Glomerular endothelial cell (primary cell): ENCODE measurements at regions not wholly inside any gene's neighbourhood (a gene's known extent, or its start where the extent isn't known, plus 50 kb on each side); places are given as distances from the start of the nearest gene placed in this dataset.
"Not testable (repeated sequence)": the region's sequence is repeated elsewhere in the genome, so short reads cannot be mapped to it uniquely, and the experiment has no call there.

Experiments
- DNase-seq: peaks from one replicate; pipeline ENCODE4 v3.0.0-alpha.2; 2011; ENCODE audit warnings: low read depth, low spot score; ENCODE audit errors: extremely low read depth

GRCh38 chr7:13067036-13067435, 379.6 kb downstream of the ARL4A start:
- DNase-seq = no peak

- no peak for DNase-seq
Measured at GRCh38 chr7:13068032-13068431, 380.6 kb downstream of the ARL4A start.

GRCh38 chr7:13069841-13070240, 382.4 kb downstream of the ARL4A start:
- DNase-seq = no peak

GRCh38 chr7:13072014-13072413, 384.6 kb downstream of the ARL4A start:
- DNase-seq = no peak

GRCh38 chr7:13077466-13077865, 390.0 kb downstream of the ARL4A start:
- DNase-seq = no peak

GRCh38 chr7:13078105-13078504, 390.7 kb downstream of the ARL4A start:
- no peak for DNase-seq

GRCh38 chr7:13090959-13091358, 403.5 kb downstream of the ARL4A start:
- no peak for DNase-seq

- DNase-seq = no peak
Measured at GRCh38 chr7:13091974-13092707, 404.7 kb downstream of the ARL4A start.

GRCh38 chr7:13092708-13093005, 405.2 kb downstream of the ARL4A start:
- no peak for DNase-seq

GRCh38 chr7:13093160-13093559, 405.7 kb downstream of the ARL4A start:
- DNase-seq = no peak

- DNase-seq = no peak
Measured at GRCh38 chr7:13097499-13097898, 410.1 kb downstream of the ARL4A start.

GRCh38 chr7:13098161-13098560, 410.7 kb downstream of the ARL4A start:
- DNase-seq = no peak

GRCh38 chr7:13099154-13099795, 411.8 kb downstream of the ARL4A start:
- no peak for DNase-seq

GRCh38 chr7:13104128-13104527, 416.7 kb downstream of the ARL4A start:
- DNase-seq = no peak

- DNase-seq = no peak
Measured at GRCh38 chr7:13105209-13105608, 417.8 kb downstream of the ARL4A start.

- no peak for DNase-seq
Measured at GRCh38 chr7:13106513-13106912, 419.1 kb downstream of the ARL4A start.

GRCh38 chr7:13107291-13107690, 419.9 kb downstream of the ARL4A start:
- DNase-seq = no peak

- no peak for DNase-seq
Measured at GRCh38 chr7:13108061-13108460, 420.6 kb downstream of the ARL4A start.

GRCh38 chr7:13109201-13109600, 421.8 kb downstream of the ARL4A start:
- DNase-seq = no peak

GRCh38 chr7:13110107-13110506, 422.7 kb downstream of the ARL4A start:
- no peak for DNase-seq

GRCh38 chr7:13111230-13111629, 423.8 kb downstream of the ARL4A start:
- no peak for DNase-seq

GRCh38 chr7:13114240-13114639, 426.8 kb downstream of the ARL4A start:
- not testable (repeated sequence) for DNase-seq
